Loucy (cell line): ENCODE measurements at regions not wholly inside any gene's neighbourhood (a gene's known extent, or its start where the extent isn't known, plus 50 kb on each side); places are given as distances from the start of the nearest gene placed in this dataset.

ENCODE experiments used
- H2AFZ ChIP-seq: fragments of 200-600 bp; sonication (generic); 2 replicates; pipeline ENCODE4 v1.6.0; 2016; ENCODE audit warnings: antibody characterized with exemption, mild to moderate bottlenecking, low read length, moderate library complexity
- H3F3A ChIP-seq: fragments of 200-600 bp; 2 replicates; pipeline ENCODE4 v1.6.0; 2016; ENCODE audit warnings: antibody characterized with exemption, low read depth, mild to moderate bottlenecking
- H3K27me3 ChIP-seq: fragments of 200-600 bp; sonication (generic); 2 replicates; pipeline ENCODE4 v1.6.1; 2014; ENCODE audit warnings: low read length, mild to moderate bottlenecking; ENCODE audit not compliant: insufficient read depth, poor library complexity, severe bottlenecking
- H3K36me3 ChIP-seq: fragments of 200-600 bp; sonication (generic); 2 replicates; pipeline ENCODE4 v1.6.1; 2016; ENCODE audit warnings: low read length; ENCODE audit not compliant: insufficient read depth
- H3K4me1 ChIP-seq: fragments of 200-600 bp; sonication (generic); 2 replicates; pipeline ENCODE4 v1.5.1; 2014; ENCODE audit warnings: low read length, mild to moderate bottlenecking; ENCODE audit not compliant: insufficient read depth, poor library complexity, severe bottlenecking
- H3K4me2 ChIP-seq: fragments of 200-600 bp; sonication (generic); 2 replicates; pipeline ENCODE4 v1.6.0; 2014; ENCODE audit warnings: antibody characterized with exemption, low read length, low read depth, mild to moderate bottlenecking; ENCODE audit not compliant: poor library complexity, severe bottlenecking
- H3K4me3 ChIP-seq: fragments of 200-600 bp; sonication (generic); 2 replicates; pipeline ENCODE4 v1.5.1; 2014; ENCODE audit warnings: low read length, mild to moderate bottlenecking, mixed read lengths; ENCODE audit not compliant: poor library complexity, severe bottlenecking
- H3K79me2 ChIP-seq: fragments of 200-600 bp; sonication (generic); 2 replicates; pipeline ENCODE4 v1.6.1; 2014; ENCODE audit warnings: low read length; ENCODE audit not compliant: insufficient read depth
- H3K9ac ChIP-seq: fragments of 200-600 bp; sonication (generic); 2 replicates; pipeline ENCODE4 v1.6.0; 2014; ENCODE audit warnings: mild to moderate bottlenecking, low read depth, low read length, moderate library complexity; ENCODE audit not compliant: poor library complexity, severe bottlenecking
- H3K9me2 ChIP-seq: fragments of 200-600 bp; sonication (generic); replicated peaks from 2 replicates; pipeline ENCODE4 v1.6.1; 2016; ENCODE audit warnings: low read depth, low read length, mixed read lengths
- H3K9me3 ChIP-seq: fragments of 200-600 bp; sonication (generic); 2 replicates; pipeline ENCODE4 v1.6.1; 2014; ENCODE audit warnings: mild to moderate bottlenecking, antibody characterized with exemption, low read length, low read depth; ENCODE audit not compliant: insufficient read depth
- H4K20me1 ChIP-seq: fragments of 200-600 bp; sonication (generic); 2 replicates; pipeline ENCODE4 v1.6.0; 2014; ENCODE audit warnings: antibody characterized with exemption, low read length, mild to moderate bottlenecking; ENCODE audit not compliant: insufficient read depth, poor library complexity, severe bottlenecking
- CTCF ChIP-seq: fragments of 200-600 bp; sonication (generic); conservative IDR thresholded peaks from 2 replicates; pipeline ENCODE4 v1.5.1; 2014; ENCODE audit warnings: mild to moderate bottlenecking, antibody characterized with exemption, low read length
- EZH2phosphoT487 ChIP-seq: fragments of 200-600 bp; IDR thresholded peaks from 2 replicates; pipeline ENCODE4 v1.6.1; 2018; ENCODE audit warnings: antibody characterized with exemption, mild to moderate bottlenecking, moderate library complexity, borderline replicate concordance

- no peaks in the 10 kb centered on the region for H3F3A ChIP-seq
- H3K4me1 ChIP-seq = no peaks in the 10 kb centered on the region
- H3K9me3 ChIP-seq = no peaks in the 10 kb centered on the region
- no peak for TF ChIP-seq CTCF
- TF ChIP-seq EZH2phosphoT487 = no peak
- no peak overlapping the region for H3K9ac ChIP-seq
- no peaks in the 10 kb centered on the region for H3K9me2 ChIP-seq
- no peak overlapping the region for H2AFZ ChIP-seq
- H3K4me3 ChIP-seq = no peak overlapping the region
- H3K79me2 ChIP-seq = no peaks in the 10 kb centered on the region
- no peaks in the 10 kb centered on the region for H4K20me1 ChIP-seq
- H3K4me2 ChIP-seq = no peak overlapping the region
- H3K27me3 ChIP-seq = no peaks in the 10 kb centered on the region
- no peaks in the 10 kb centered on the region for H3K36me3 ChIP-seq
Observed at GRCh38 chr5:72619251-72619650, 112.0 kb upstream of the ZNF366 start.

- Histone ChIP-seq H3K79me2 (no peaks in the 10 kb centered on the region), H3K4me2 (no peak overlapping the region), H2AFZ (no peak overlapping the region), H3F3A (no peaks in the 10 kb centered on the region), H3K4me3 (no peak overlapping the region), H3K9me3 (no peaks in the 10 kb centered on the region), H3K36me3 (no peaks in the 10 kb centered on the region), H3K4me1 (no peaks in the 10 kb centered on the region), H3K9me2 (no peaks in the 10 kb centered on the region), H4K20me1 (no peaks in the 10 kb centered on the region), H3K27me3 (no peaks in the 10 kb centered on the region), H3K9ac (no peak overlapping the region)
- no peak for TF ChIP-seq CTCF
- TF ChIP-seq EZH2phosphoT487 = no peak
Observed at GRCh38 chr5:72618708-72619107, 111.5 kb upstream of the ZNF366 start.

GRCh38 chr5:72615061-72615460 lies 107.9 kb upstream of the ZNF366 start:
- no peaks in the 10 kb centered on the region for H3K9me3 ChIP-seq
- H3K36me3 ChIP-seq = no peaks in the 10 kb centered on the region
- H3F3A ChIP-seq = no peaks in the 10 kb centered on the region
- no peaks in the 10 kb centered on the region for H3K4me1 ChIP-seq
- H3K9me2 ChIP-seq = no peaks in the 10 kb centered on the region
- H2AFZ ChIP-seq = no peak overlapping the region
- TF ChIP-seq EZH2phosphoT487 (no peak), CTCF (no peak)
- no peak overlapping the region for H3K4me2 ChIP-seq
- no peaks in the 10 kb centered on the region for H4K20me1 ChIP-seq
- no peak overlapping the region for H3K4me3 ChIP-seq
- no peaks in the 10 kb centered on the region for H3K27me3 ChIP-seq
- no peaks in the 10 kb centered on the region for H3K79me2 ChIP-seq
- H3K9ac ChIP-seq = no peak overlapping the region
